H9 (cell line): ENCODE measurements at regions not wholly inside any gene's neighbourhood (a gene's known extent, or its start where the extent isn't known, plus 50 kb on each side); places are given as distances from the start of the nearest gene placed in this dataset.

Source experiments
- DNase-seq: peaks from one replicate; pipeline ENCODE4 v3.0.0-alpha.2; 2017
- H2AFZ ChIP-seq: one replicate; pipeline ENCODE4 v1.6.1; 2013; ENCODE audit warnings: mild to moderate bottlenecking, low read length, control low read depth, moderate library complexity
- H2AK5ac ChIP-seq: 2 replicates; pipeline ENCODE4 v1.6.1; 2013; ENCODE audit warnings: low read length, control low read depth, mixed read lengths; ENCODE audit not compliant: insufficient read length
- H2BK120ac ChIP-seq: one replicate; pipeline ENCODE4 v1.6.1; 2013; ENCODE audit warnings: low read depth, mild to moderate bottlenecking, low read length, control low read depth, inconsistent platforms; ENCODE audit not compliant: poor library complexity, severe bottlenecking
- H2BK12ac ChIP-seq: 2 replicates; pipeline ENCODE4 v1.6.1; 2013; ENCODE audit warnings: low read length, control low read depth, mixed read lengths, low read depth; ENCODE audit not compliant: insufficient read length
- H2BK15ac ChIP-seq: 2 replicates; pipeline ENCODE4 v1.6.1; 2013; ENCODE audit warnings: low read depth, low read length, control low read depth
- H2BK20ac ChIP-seq: one replicate; pipeline ENCODE4 v1.6.1; 2013; ENCODE audit warnings: low read depth, mild to moderate bottlenecking, low read length, control low read depth, inconsistent platforms; ENCODE audit not compliant: poor library complexity, severe bottlenecking
- H2BK5ac ChIP-seq: 2 replicates; pipeline ENCODE4 v1.6.1; 2013; ENCODE audit warnings: low read length, control low read depth, mixed read lengths; ENCODE audit not compliant: insufficient read length
- H3K14ac ChIP-seq: 2 replicates; pipeline ENCODE4 v1.6.1; 2013; ENCODE audit warnings: low read length, control low read depth; ENCODE audit not compliant: insufficient read depth
- H3K18ac ChIP-seq: 2 replicates; pipeline ENCODE4 v1.6.1; 2013; ENCODE audit warnings: low read depth, mild to moderate bottlenecking, mixed read lengths, low read length, control low read depth; ENCODE audit not compliant: insufficient read length
- H3K23ac ChIP-seq: 2 replicates; pipeline ENCODE4 v1.6.1; 2013; ENCODE audit warnings: low read length, control low read depth, mixed read lengths, low read depth; ENCODE audit not compliant: insufficient read length
- H3K23me2 ChIP-seq: 2 replicates; pipeline ENCODE4 v1.6.1; 2013; ENCODE audit warnings: low read depth, mild to moderate bottlenecking, mixed read lengths, low read length, control low read depth; ENCODE audit not compliant: insufficient read length, poor library complexity, severe bottlenecking
- H3K27ac ChIP-seq: 2 replicates; pipeline ENCODE4 v1.5.1; 2013; ENCODE audit warnings: low read length, control low read depth, mixed read lengths, low read depth; ENCODE audit not compliant: insufficient read length
- H3K27me3 ChIP-seq: 2 replicates; pipeline ENCODE4 v1.6.1; 2013; ENCODE audit warnings: low read length, control low read depth, inconsistent platforms; ENCODE audit not compliant: insufficient read depth
- H3K4ac ChIP-seq: 2 replicates; pipeline ENCODE4 v1.6.1; 2013; ENCODE audit warnings: low read depth, mild to moderate bottlenecking, control low read depth, inconsistent platforms, low read length, moderate library complexity
- H3K4me1 ChIP-seq: 2 replicates; pipeline ENCODE4 v1.6.1; 2013; ENCODE audit warnings: low read length, control low read depth, inconsistent platforms; ENCODE audit not compliant: insufficient read depth
- H3K4me2 ChIP-seq: 2 replicates; pipeline ENCODE4 v1.6.1; 2013; ENCODE audit warnings: low read length, control low read depth, mixed read lengths; ENCODE audit not compliant: insufficient read length, insufficient read depth
- H3K56ac ChIP-seq: 2 replicates; pipeline ENCODE4 v1.6.1; 2013; ENCODE audit warnings: low read depth, mild to moderate bottlenecking, mixed read lengths, low read length, control low read depth; ENCODE audit not compliant: insufficient read length
- H3K79me1 ChIP-seq: 2 replicates; pipeline ENCODE4 v1.6.1; 2013; ENCODE audit warnings: low read depth, mild to moderate bottlenecking, moderate library complexity, low read length, control low read depth, inconsistent platforms; ENCODE audit not compliant: insufficient read depth, poor library complexity, severe bottlenecking
- H3K79me2 ChIP-seq: 2 replicates; pipeline ENCODE4 v1.6.1; 2013; ENCODE audit warnings: low read length, control low read depth, inconsistent platforms; ENCODE audit not compliant: insufficient read depth
- H3K9ac ChIP-seq: 2 replicates; pipeline ENCODE4 v1.6.1; 2013; ENCODE audit warnings: low read length, control low read depth, mixed read lengths; ENCODE audit not compliant: insufficient read length; ENCODE audit errors: extremely low read depth
- H3K9me3 ChIP-seq: one replicate; pipeline ENCODE4 v1.6.1; 2013; ENCODE audit warnings: low read depth, low read length, inconsistent platforms; ENCODE audit not compliant: control insufficient read depth
- H3T11ph ChIP-seq: one replicate; pipeline ENCODE4 v1.6.1; 2013; ENCODE audit warnings: mild to moderate bottlenecking, low read length, control low read depth, inconsistent platforms
- H4K20me1 ChIP-seq: one replicate; pipeline ENCODE4 v1.6.1; 2013; ENCODE audit not compliant: control insufficient read depth, insufficient read length, insufficient read depth
- H4K5ac ChIP-seq: 2 replicates; pipeline ENCODE4 v1.6.1; 2013; ENCODE audit warnings: low read depth, mild to moderate bottlenecking, mixed read lengths, low read length, control low read depth; ENCODE audit not compliant: insufficient read length
- H4K8ac ChIP-seq: replicated peaks from 2 replicates; pipeline ENCODE4 v1.6.1; 2013; ENCODE audit warnings: low read length, control low read depth, mixed read lengths, low read depth; ENCODE audit not compliant: insufficient read length
- H4K91ac ChIP-seq: 2 replicates; pipeline ENCODE4 v1.6.1; 2013; ENCODE audit warnings: low read depth, mild to moderate bottlenecking, moderate library complexity, mixed read lengths, low read length, control low read depth; ENCODE audit not compliant: insufficient read length
- H3K27ac Mint-ChIP-seq, 3 experiments: 2 replicates in 2 of 3; 3 replicates in 1 of 3; pipeline ENCODE4 v1.8.0; 2020 to 2021; ENCODE audit warnings: mixed read lengths in 3 of 3, mild to moderate bottlenecking in 1 of 3, moderate library complexity in 1 of 3
- H3K27me3 Mint-ChIP-seq: 2 replicates; pipeline ENCODE4 v1.8.0; 2021; ENCODE audit warnings: low read depth, mild to moderate bottlenecking, moderate library complexity, mixed read lengths
- H3K36me3 Mint-ChIP-seq, 3 experiments: 2 replicates in 2 of 3; 3 replicates in 1 of 3; pipeline ENCODE4 v1.8.0; 2020 to 2021; ENCODE audit warnings: low read depth in 3 of 3, mixed read lengths in 3 of 3; ENCODE audit not compliant: insufficient read depth in 1 of 3
- H3K4me1 Mint-ChIP-seq, 2 experiments: 2 replicates each; pipeline ENCODE4 v1.8.0; 2020; ENCODE audit warnings: mixed read lengths in 2 of 2
- H3K4me3 Mint-ChIP-seq, 2 experiments: 2 replicates in 1 of 2; 3 replicates in 1 of 2; pipeline ENCODE4 v1.8.0; 2020 to 2021; ENCODE audit warnings: mild to moderate bottlenecking in 2 of 2, mixed read lengths in 2 of 2, moderate library complexity in 1 of 2
- H3K9me3 Mint-ChIP-seq, 2 experiments: 2 replicates in 1 of 2; 3 replicates in 1 of 2; pipeline ENCODE4 v1.8.0; 2020; ENCODE audit warnings: mild to moderate bottlenecking in 2 of 2, mixed read lengths in 2 of 2, moderate library complexity in 1 of 2
- CTCF ChIP-seq: fragments of 200-600 bp; sonication (generic); conservative IDR thresholded peaks from 3 replicates; pipeline ENCODE4 v1.8.0; 2021; ENCODE audit warnings: antibody characterized with exemption, mild to moderate bottlenecking
- WGBS: extraction: QIAGEN DNeasy Blood & Tissue Kit; methylation state at CpG from one replicate; pipeline ENCODE4 v1.1.7; 2013; ENCODE audit warnings: missing lambda C conversion rate, low lambda C conversion rate, mixed read lengths; ENCODE audit not compliant: insufficient read length; ENCODE audit errors: extremely low coverage; 5-methylcytosine and 5-hydroxymethylcytosine counted together

- no peak overlapping the region for H3K56ac ChIP-seq
- H3T11ph ChIP-seq: no peak overlapping the region
- no peak overlapping the region for H2BK15ac ChIP-seq
- no peaks in the 10 kb centered on the region for H3K79me2 ChIP-seq
- no peak overlapping the region for H3K23ac ChIP-seq
- no peak overlapping the region for H3K27ac ChIP-seq
- H4K20me1 ChIP-seq: no peaks in the 10 kb centered on the region
- H2BK120ac ChIP-seq: no peak overlapping the region
- no peaks in the 10 kb centered on the region for H3K23me2 ChIP-seq
- no peak overlapping the region for H4K5ac ChIP-seq
- Mint-ChIP-seq H3K27me3 (no peaks in the 10 kb centered on the region), H3K27ac (no peak overlapping the region), H3K36me3 (peaks cover 2 to 7% (median 6%) of the 10 kb centered on the region in 3 experiments; a peak in 2 of 7 replicates), H3K9me3 (peaks cover 8 to 10% of the 10 kb centered on the region in 2 experiments; a peak in 4 of 5 replicates), H3K4me3 (no peak overlapping the region), H3K4me1 (peaks cover 11% of the 10 kb centered on the region in 2 experiments)
- H3K79me1 ChIP-seq: no peaks in the 10 kb centered on the region
- peaks cover 3% of the 10 kb centered on the region; the same call in 1 of the 2 replicates for H3K4me1 ChIP-seq
- TF ChIP-seq CTCF: no peak
- H2AK5ac ChIP-seq: no peak overlapping the region
- no CpG with 5 or more reads among the region's 3 CpGs for WGBS
- no peak overlapping the region for H2BK12ac ChIP-seq
- DNase-seq: no peak
- H3K27me3 ChIP-seq: no peaks in the 10 kb centered on the region
- no peak overlapping the region for H3K14ac ChIP-seq
- H3K4me2 ChIP-seq: no peak overlapping the region
- H4K8ac ChIP-seq: no peak overlapping the region
- H4K91ac ChIP-seq: no peak overlapping the region
- no peak overlapping the region for H2BK5ac ChIP-seq
- no peak overlapping the region for H3K4ac ChIP-seq
- H2AFZ ChIP-seq: no peak overlapping the region
- H3K18ac ChIP-seq: no peak overlapping the region
- no peaks in the 10 kb centered on the region for H3K9me3 ChIP-seq
- no peak overlapping the region for H2BK20ac ChIP-seq
- H3K9ac ChIP-seq: no peak overlapping the region
Observed at GRCh38 chr3:67127254-67127653, 129.1 kb downstream of the KBTBD8 start.
